GM23338 (cell line): ENCODE measurements at regions not wholly inside any gene's neighbourhood (a gene's known extent, or its start where the extent isn't known, plus 50 kb on each side); places are given as distances from the start of the nearest gene placed in this dataset.

Experiments used
- CTCF ChIP-seq, 2 experiments: fragments of 200-600 bp in 1 of 2; sonication (generic) in 1 of 2; conservative IDR thresholded peaks; 2 replicates each; pipeline versions ENCODE4 v1.5.1 to v1.6.1; 2016 to 2017; ENCODE audit warnings: antibody characterized with exemption in 2 of 2, low read depth in 2 of 2, mild to moderate bottlenecking in 2 of 2, moderate library complexity in 1 of 2
- EZH2 ChIP-seq: fragments of 200-600 bp; sonication (generic); IDR thresholded peaks from one replicate; pipeline ENCODE4 v1.8.0; 2017; ENCODE audit warnings: antibody characterized with exemption, mild to moderate bottlenecking, low read depth; ENCODE audit not compliant: unreplicated experiment
- JUNB ChIP-seq: IDR thresholded peaks from one replicate; pipeline ENCODE4 v1.6.1; 2016; ENCODE audit warnings: antibody characterized with exemption; ENCODE audit not compliant: unreplicated experiment
- POLR2AphosphoS5 ChIP-seq: IDR thresholded peaks from 2 replicates; pipeline ENCODE4 v1.6.1; 2016; ENCODE audit warnings: antibody characterized with exemption, low read depth

- no peak for TF ChIP-seq CTCF (conservative IDR thresholded peaks at IDR 0.05; ENCODE audit: low read depth in 2 of 2)
- no peak for TF ChIP-seq JUNB
- TF ChIP-seq POLR2AphosphoS5, result no peak
- no peak for TF ChIP-seq EZH2
These were observed 66.8 kb upstream of the NRP1 start for GRCh38 chr10:33401300-33401699.
